SK-N-SH treated with all-trans-retinoic acid at 6 μM for 48 hours (cell line): ENCODE measurements at regions not wholly inside any gene's neighbourhood (a gene's known extent, or its start where the extent isn't known, plus 50 kb on each side); places are given as distances from the start of the nearest gene placed in this dataset.
"Not testable (repeated sequence)": the region's sequence is repeated elsewhere in the genome, so short reads cannot be mapped to it uniquely, and the experiment has no call there.

Experiments used
- ESRRG ChIP-seq: fragments of 250-450 bp; sonication (Bioruptor Pico); IDR thresholded peaks from 2 replicates; pipeline ENCODE4 v1.6.1; 2021; ENCODE audit warnings: mild to moderate bottlenecking
- SNAI2 ChIP-seq: fragments of 250-450 bp; sonication (Bioruptor Pico); IDR thresholded peaks from 2 replicates; pipeline ENCODE4 v1.5.0; 2020; ENCODE audit warnings: mild to moderate bottlenecking, moderate library complexity
- ZFP3 ChIP-seq: fragments of 250-450 bp; sonication (Bioruptor Pico); IDR thresholded peaks from 2 replicates; pipeline ENCODE4 v1.5.0; 2020; ENCODE audit warnings: mild to moderate bottlenecking, moderate library complexity
- ZFP30 ChIP-seq: fragments of 450-650 bp; formaldehyde crosslinking; IDR thresholded peaks from 2 replicates; pipeline ENCODE4 v1.5.0; 2022; ENCODE audit warnings: mild to moderate bottlenecking, moderate library complexity
- ZNF8 ChIP-seq: fragments of 450-650 bp; formaldehyde crosslinking; IDR thresholded peaks from 2 replicates; pipeline ENCODE4 v1.5.0; 2020; ENCODE audit warnings: mild to moderate bottlenecking, moderate library complexity
- TF ChIP-seq, protein P1 (sequence below): fragments of 250-450 bp; sonication (Bioruptor Pico); IDR thresholded peaks from 2 replicates; pipeline ENCODE4 v1.5.0; 2020; ENCODE audit warnings: mild to moderate bottlenecking, moderate library complexity
- TF ChIP-seq, protein P2 (sequence below): fragments of 250-450 bp; sonication (Bioruptor Pico); IDR thresholded peaks from 2 replicates; pipeline ENCODE4 v1.5.1; 2020; ENCODE audit warnings: low read depth, mild to moderate bottlenecking, moderate library complexity

DNA sequence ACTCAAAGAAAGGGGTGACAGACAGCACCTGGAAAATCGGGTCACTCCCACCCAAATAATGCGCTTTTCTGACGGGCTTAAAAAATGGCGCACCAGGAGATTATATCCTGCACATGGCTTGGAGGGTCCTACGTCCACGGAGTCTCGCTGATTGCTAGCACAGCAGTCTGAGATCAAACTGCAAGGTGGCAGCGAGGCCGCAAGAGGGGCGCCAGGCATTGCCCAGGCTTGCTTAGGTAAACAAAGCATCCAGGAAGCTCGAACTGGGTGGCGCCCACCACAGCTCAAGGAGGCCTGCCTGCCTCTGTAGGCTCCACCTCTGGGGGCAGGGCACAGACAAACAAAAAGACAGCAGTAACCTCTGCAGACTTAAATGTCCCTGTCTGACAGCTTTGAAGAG is 741.5 kb downstream of the BCKDHB start:
- not testable (repeated sequence) for TF ChIP-seq ZFP30; SNAI2 (CRISPR knock-in tag); ZNF8 (CRISPR knock-in tag); ESRRG (CRISPR knock-in tag); ZFP3 (CRISPR knock-in tag)
- TF ChIP-seq, protein P1, sequence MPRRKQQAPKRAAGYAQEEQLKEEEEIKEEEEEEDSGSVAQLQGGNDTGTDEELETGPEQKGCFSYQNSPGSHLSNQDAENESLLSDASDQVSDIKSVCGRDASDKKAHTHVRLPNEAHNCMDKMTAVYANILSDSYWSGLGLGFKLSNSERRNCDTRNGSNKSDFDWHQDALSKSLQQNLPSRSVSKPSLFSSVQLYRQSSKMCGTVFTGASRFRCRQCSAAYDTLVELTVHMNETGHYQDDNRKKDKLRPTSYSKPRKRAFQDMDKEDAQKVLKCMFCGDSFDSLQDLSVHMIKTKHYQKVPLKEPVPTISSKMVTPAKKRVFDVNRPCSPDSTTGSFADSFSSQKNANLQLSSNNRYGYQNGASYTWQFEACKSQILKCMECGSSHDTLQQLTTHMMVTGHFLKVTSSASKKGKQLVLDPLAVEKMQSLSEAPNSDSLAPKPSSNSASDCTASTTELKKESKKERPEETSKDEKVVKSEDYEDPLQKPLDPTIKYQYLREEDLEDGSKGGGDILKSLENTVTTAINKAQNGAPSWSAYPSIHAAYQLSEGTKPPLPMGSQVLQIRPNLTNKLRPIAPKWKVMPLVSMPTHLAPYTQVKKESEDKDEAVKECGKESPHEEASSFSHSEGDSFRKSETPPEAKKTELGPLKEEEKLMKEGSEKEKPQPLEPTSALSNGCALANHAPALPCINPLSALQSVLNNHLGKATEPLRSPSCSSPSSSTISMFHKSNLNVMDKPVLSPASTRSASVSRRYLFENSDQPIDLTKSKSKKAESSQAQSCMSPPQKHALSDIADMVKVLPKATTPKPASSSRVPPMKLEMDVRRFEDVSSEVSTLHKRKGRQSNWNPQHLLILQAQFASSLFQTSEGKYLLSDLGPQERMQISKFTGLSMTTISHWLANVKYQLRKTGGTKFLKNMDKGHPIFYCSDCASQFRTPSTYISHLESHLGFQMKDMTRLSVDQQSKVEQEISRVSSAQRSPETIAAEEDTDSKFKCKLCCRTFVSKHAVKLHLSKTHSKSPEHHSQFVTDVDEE (CRISPR knock-in tag) = not testable (repeated sequence)
- TF ChIP-seq, protein P2, sequence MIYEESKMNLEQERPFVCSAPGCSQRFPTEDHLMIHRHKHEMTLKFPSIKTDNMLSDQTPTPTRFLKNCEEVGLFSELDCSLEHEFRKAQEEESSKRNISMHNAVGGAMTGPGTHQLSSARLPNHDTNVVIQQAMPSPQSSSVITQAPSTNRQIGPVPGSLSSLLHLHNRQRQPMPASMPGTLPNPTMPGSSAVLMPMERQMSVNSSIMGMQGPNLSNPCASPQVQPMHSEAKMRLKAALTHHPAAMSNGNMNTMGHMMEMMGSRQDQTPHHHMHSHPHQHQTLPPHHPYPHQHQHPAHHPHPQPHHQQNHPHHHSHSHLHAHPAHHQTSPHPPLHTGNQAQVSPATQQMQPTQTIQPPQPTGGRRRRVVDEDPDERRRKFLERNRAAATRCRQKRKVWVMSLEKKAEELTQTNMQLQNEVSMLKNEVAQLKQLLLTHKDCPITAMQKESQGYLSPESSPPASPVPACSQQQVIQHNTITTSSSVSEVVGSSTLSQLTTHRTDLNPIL (CRISPR knock-in tag) = not testable (repeated sequence)
